Stimulated activated CD4-positive, alpha-beta T cell treated with anti-CD3 and anti-CD28 coated beads, Interleukin-1b, Interleukin-23, amount 100 ng/mL, for 4 hours (primary cell): ENCODE measurements at regions not wholly inside any gene's neighbourhood (a gene's known extent, or its start where the extent isn't known, plus 50 kb on each side); places are given as distances from the start of the nearest gene placed in this dataset.
"Not testable (repeated sequence)": the region's sequence is repeated elsewhere in the genome, so short reads cannot be mapped to it uniquely, and the experiment has no call there.

ENCODE experiments used
- DNase-seq, 2 donors: peaks; one replicate each; pipeline ENCODE4 v3.0.0-alpha.2; 2020; ENCODE audit warnings: low read depth in 2 of 2

- DNase-seq = not testable (repeated sequence)
Measured at GRCh38 chr15:85196697-85197096, 183.7 kb upstream of the AKAP13 start.

- DNase-seq = not testable (repeated sequence)
Measured at GRCh38 chr15:85197582-85197981, 182.8 kb upstream of the AKAP13 start.

GRCh38 chr15:85198432-85198831 is 182.0 kb upstream of the AKAP13 start:
- DNase-seq = not testable (repeated sequence)

GRCh38 chr15:85200215-85200614 is 180.2 kb upstream of the AKAP13 start:
- DNase-seq = not testable (repeated sequence)

GRCh38 chr15:85201118-85201793 is 179.1 kb upstream of the AKAP13 start:
- not testable (repeated sequence) for DNase-seq

GRCh38 chr15:85204481-85204880 is 175.9 kb upstream of the AKAP13 start:
- DNase-seq = not testable (repeated sequence)

- not testable (repeated sequence) for DNase-seq
Measured at GRCh38 chr15:85233791-85234325, 146.5 kb upstream of the AKAP13 start.

- not testable (repeated sequence) for DNase-seq
Measured at GRCh38 chr15:85234450-85235196, 145.8 kb upstream of the AKAP13 start.

GRCh38 chr15:85244056-85244455 is 136.3 kb upstream of the AKAP13 start:
- not testable (repeated sequence) for DNase-seq

- DNase-seq = not testable (repeated sequence)
Measured at GRCh38 chr15:85250938-85251542, 129.4 kb upstream of the AKAP13 start.

- not testable (repeated sequence) for DNase-seq
Measured at GRCh38 chr15:85253196-85253915, 127.0 kb upstream of the AKAP13 start.

GRCh38 chr15:85254961-85255360 is 125.4 kb upstream of the AKAP13 start:
- DNase-seq = not testable (repeated sequence)

- DNase-seq = not testable (repeated sequence)
Measured at GRCh38 chr15:85255502-85255901, 124.9 kb upstream of the AKAP13 start.

- DNase-seq = not testable (repeated sequence)
Measured at GRCh38 chr15:85256009-85256997, 124.1 kb upstream of the AKAP13 start.

- not testable (repeated sequence) for DNase-seq
Measured at GRCh38 chr15:85258062-85258445, 122.3 kb upstream of the AKAP13 start.

- DNase-seq = not testable (repeated sequence)
Measured at GRCh38 chr15:85258559-85259209, 121.7 kb upstream of the AKAP13 start.

GRCh38 chr15:85260526-85260925 is 119.9 kb upstream of the AKAP13 start:
- not testable (repeated sequence) for DNase-seq

GRCh38 chr15:85262461-85263055 is 117.8 kb upstream of the AKAP13 start:
- DNase-seq = not testable (repeated sequence)

GRCh38 chr15:85263842-85264440 is 116.5 kb upstream of the AKAP13 start:
- DNase-seq = not testable (repeated sequence)
